CD4-positive, alpha-beta T cell treated with Interleukin-17A for 4 hours (primary cell): ENCODE measurements at regions not wholly inside any gene's neighbourhood (a gene's known extent, or its start where the extent isn't known, plus 50 kb on each side); places are given as distances from the start of the nearest gene placed in this dataset.
"Not testable (repeated sequence)": the region's sequence is repeated elsewhere in the genome, so short reads cannot be mapped to it uniquely, and the experiment has no call there.

Source experiments
- DNase-seq: peaks from one replicate; pipeline ENCODE4 v3.0.0-alpha.2; 2020; ENCODE audit warnings: mixed read lengths

DNA sequence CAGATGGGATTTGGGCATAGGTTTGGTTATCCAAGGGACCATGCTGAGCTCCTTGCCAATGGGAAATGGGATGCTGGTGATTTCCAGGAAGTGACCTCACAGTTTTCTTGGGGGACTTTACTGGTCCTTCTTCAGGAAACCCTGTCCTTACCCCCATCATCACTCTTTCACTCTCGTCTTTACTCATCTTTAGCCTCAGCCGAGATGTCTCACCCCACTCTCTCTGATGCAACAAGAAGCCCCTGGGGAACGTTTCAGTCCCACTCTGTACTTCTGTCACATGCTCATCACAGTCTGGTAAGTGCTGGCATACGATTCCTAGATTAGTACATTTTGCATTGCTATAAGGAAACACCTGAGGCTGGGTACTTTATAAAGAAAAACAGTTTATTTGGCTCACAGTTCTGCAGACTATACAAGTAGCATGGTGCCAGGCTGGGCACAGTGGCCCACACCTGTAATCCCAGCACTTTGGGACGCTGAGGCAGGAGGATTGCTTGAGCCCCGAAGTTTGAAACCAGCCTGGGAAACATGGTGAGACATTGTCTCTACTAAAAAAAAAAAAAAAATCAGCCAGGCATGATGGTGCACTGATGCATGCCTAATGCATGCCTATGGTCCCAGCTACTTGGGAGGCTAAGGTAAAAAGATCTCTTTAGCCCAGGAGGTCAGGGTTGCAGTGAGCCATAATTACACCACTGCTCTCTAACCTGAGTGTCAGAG, 63.5 kb upstream of the VKORC1L1 start:
- no peak for DNase-seq

DNA sequence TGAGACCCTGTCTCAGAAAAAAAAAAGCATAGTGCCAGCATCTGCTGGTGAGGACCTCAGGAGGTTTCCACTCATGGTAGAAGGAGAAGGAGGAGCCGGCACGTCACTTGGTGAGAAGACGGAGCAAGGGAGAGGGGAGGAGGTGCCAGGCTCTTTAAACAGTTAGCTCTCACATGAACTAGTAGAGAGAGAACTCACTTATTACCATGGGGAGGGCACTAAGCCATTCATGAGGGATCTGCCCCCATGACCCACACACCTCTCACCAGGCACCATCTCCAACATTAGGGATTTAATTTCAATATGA, 62.9 kb upstream of the VKORC1L1 start:
- no peak for DNase-seq

DNA sequence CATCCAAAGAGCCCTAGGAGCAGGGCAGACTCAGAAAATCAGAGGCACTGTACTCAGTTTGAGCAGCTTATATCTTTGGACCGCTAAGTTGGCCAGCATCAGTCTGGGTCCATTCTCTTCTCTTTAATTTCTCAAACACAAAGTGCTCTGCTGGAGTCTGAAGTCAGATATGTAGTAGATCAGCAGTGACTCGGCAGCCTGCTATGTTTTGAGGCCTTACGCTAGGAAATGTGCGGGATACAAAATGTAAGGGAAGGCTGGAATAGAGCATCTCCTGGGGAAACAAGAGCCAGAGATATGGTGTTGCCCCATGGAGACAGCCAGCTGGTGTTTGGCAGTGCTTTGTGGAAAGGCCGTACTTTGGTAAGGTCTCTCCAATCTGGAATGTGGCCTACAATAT, 60.6 kb upstream of the VKORC1L1 start:
- DNase-seq: no peak

DNA sequence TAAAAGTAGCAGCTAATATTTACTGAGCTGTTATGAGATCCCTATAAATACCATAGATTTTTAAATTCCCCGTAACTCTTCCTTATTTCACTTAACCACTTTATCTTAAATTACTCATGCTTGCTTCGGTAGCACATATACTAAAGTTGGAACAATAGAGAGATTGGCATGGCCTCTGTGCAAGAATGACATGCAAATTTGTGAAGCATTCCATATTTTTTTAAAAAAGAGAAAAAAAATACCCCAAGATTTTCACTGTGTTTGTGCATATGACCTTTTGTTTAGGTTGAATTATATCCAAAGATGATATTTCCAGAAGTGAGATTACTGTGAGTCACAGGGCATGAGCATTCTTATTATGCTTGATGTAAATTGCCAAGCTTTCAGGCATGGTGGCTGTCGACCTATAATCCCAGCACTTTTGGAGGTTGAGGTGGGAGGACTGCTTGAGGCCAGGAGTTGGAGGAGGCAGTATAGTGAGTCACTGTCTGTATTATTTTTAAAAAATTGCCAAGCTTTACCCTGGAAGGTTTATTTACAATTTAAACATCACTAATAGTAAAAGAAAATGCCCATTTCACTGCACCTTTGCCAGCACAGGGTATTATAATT, 58.2 kb upstream of the VKORC1L1 start:
- DNase-seq: not testable (repeated sequence)

DNA sequence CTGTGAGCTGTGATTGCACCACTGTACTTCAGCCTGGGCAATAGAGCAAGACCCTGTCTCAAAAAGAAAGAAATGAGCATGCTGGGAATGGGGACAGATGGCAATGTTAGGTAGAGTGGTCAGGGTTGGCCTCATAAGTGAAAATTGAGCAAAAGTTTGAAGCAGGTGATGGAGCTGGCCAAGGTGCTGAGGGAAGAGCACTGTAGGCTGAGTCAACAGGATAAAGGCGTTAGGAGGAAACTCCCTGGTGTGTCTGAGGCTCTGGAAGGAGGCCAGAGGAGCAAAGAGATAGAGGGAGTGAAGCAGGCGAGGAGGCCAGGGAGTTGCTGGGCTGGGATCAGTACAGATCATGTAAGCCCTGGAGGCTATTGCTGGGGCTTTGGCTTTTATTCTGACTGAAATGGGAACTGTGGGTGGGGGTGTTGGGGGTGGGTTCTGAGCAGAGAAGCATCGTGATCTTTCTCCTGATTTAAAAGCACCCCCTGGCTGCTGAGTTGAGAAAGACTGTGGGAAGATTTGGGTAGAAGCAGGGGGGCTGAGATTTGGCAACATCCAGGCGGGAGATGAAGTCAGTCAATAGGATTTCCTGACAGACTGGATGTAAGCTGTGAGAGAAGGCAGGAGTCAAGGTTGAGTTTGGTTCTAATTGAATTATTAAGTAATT, 52.5 kb upstream of the VKORC1L1 start:
- no peak for DNase-seq
